Left forelimb (tissue), 1 donor: ENCODE measurements at regions not wholly inside any gene's neighbourhood (a gene's known extent, or its start where the extent isn't known, plus 50 kb on each side); places are given as distances from the start of the nearest gene placed in this dataset.
"Not testable (repeated sequence)": the region's sequence is repeated elsewhere in the genome, so short reads cannot be mapped to it uniquely, and the experiment has no call there.

Experiments used
- DNase-seq: peaks from one replicate; pipeline ENCODE4 v3.0.0-alpha.2; 2018; ENCODE audit warnings: low spot score

- DNase-seq: no peak
These were observed 126.0 kb upstream of the CADM1 start for GRCh38 chr11:115630214-115630613.

GRCh38 chr11:115629456-115630015, 125.3 kb upstream of the CADM1 start:
- no peak for DNase-seq

- no peak for DNase-seq
These were observed 123.6 kb upstream of the CADM1 start for GRCh38 chr11:115627666-115628460.

GRCh38 chr11:115627071-115627470, 122.9 kb upstream of the CADM1 start:
- no peak for DNase-seq

- DNase-seq: no peak
These were observed 122.2 kb upstream of the CADM1 start for GRCh38 chr11:115626414-115626813.

GRCh38 chr11:115625502-115625901, 121.3 kb upstream of the CADM1 start:
- DNase-seq: no peak

GRCh38 chr11:115624065-115624464, 119.8 kb upstream of the CADM1 start:
- no peak for DNase-seq

- DNase-seq: peak; percentile 87
These were observed 118.8 kb upstream of the CADM1 start for GRCh38 chr11:115623021-115623451.

- no peak for DNase-seq
These were observed 114.2 kb upstream of the CADM1 start for GRCh38 chr11:115618428-115618827.

GRCh38 chr11:115617767-115618166, 113.6 kb upstream of the CADM1 start:
- DNase-seq: no peak

- DNase-seq: no peak
These were observed 112.8 kb upstream of the CADM1 start for GRCh38 chr11:115616971-115617370.

GRCh38 chr11:115613986-115614632, 109.9 kb upstream of the CADM1 start:
- no peak for DNase-seq

- no peak for DNase-seq
These were observed 108.8 kb upstream of the CADM1 start for GRCh38 chr11:115613004-115613403.

GRCh38 chr11:115612046-115612730, 108.0 kb upstream of the CADM1 start:
- DNase-seq: no peak

GRCh38 chr11:115611343-115611742, 107.1 kb upstream of the CADM1 start:
- DNase-seq: no peak

- no peak for DNase-seq
These were observed 106.7 kb upstream of the CADM1 start for GRCh38 chr11:115610908-115611307.

- not testable (repeated sequence) for DNase-seq
These were observed 106.0 kb upstream of the CADM1 start for GRCh38 chr11:115610234-115610633.

- no peak for DNase-seq
These were observed 104.8 kb upstream of the CADM1 start for GRCh38 chr11:115608976-115609375.

GRCh38 chr11:115607621-115608221, 103.5 kb upstream of the CADM1 start:
- no peak for DNase-seq

- DNase-seq: no peak
These were observed 102.4 kb upstream of the CADM1 start for GRCh38 chr11:115606498-115607220.

GRCh38 chr11:115605871-115606497, 101.8 kb upstream of the CADM1 start:
- DNase-seq: no peak
